Lower leg skin (tissue), 4 donors: ENCODE measurements at regions not wholly inside any gene's neighbourhood (a gene's known extent, or its start where the extent isn't known, plus 50 kb on each side); places are given as distances from the start of the nearest gene placed in this dataset.

Source experiments
- DNase-seq, 2 donors: peaks; one replicate each; pipeline ENCODE4 v3.0.0-alpha.2; 2019; ENCODE audit warnings: low spot score in 2 of 2
- H3K4me3 ChIP-seq: fragments of 200-600 bp; sonication (generic); 2 replicates; pipeline ENCODE4 v1.5.1; 2017; ENCODE audit warnings: mild to moderate bottlenecking, low read depth; ENCODE audit not compliant: poor library complexity, severe bottlenecking
- POLR2A ChIP-seq, 2 donors: fragments of 450-650 bp; IDR thresholded peaks; one replicate each; pipeline ENCODE4 v1.6.1; 2016 to 2017; ENCODE audit warnings: antibody characterized with exemption in 2 of 2, mild to moderate bottlenecking in 1 of 2, moderate library complexity in 1 of 2
- WGBS, 2 donors: methylation state at CpG; one replicate each; pipeline ENCODE4 v1.1.5; 2018; 5-methylcytosine and 5-hydroxymethylcytosine counted together
- intact Hi-C: fragments of 100-400 bp; cut with DNase I; formaldehyde crosslinking; loops from one replicate; pipeline ENCODE4 v1.15.0; 2023; ENCODE audit warnings: low total_unique reads
- TF ChIP-seq, protein P1 (sequence below), 3 donors: fragments of 450-650 bp; IDR thresholded peaks; one replicate each; pipeline ENCODE4 v1.5.1; 2016; ENCODE audit warnings: antibody characterized with exemption in 3 of 3, mild to moderate bottlenecking in 3 of 3, moderate library complexity in 2 of 3

DNA sequence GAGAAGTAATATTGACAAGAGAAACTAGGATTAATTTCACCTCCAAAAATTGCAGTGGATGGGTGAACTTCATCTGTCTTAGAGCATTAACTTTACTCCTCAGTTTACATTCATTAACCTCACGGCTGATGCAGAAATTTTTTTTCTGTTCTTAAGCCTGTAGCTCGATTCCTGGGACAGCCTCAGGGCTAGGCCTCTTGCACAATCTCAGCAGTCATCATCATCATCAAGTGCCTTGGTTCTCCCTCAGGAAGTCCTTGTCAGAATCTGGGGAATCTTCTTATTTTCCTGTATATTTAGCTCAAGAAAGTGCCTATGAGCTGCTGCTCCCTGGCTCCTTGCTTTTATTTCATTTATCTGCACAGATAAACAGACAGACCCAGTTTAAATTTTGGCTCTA, 1272.2 kb upstream of the LRRTM1 start:
- intact Hi-C loops = no loop called here
- no peak for TF ChIP-seq POLR2A (IDR thresholded peaks at IDR 0.05)
- TF ChIP-seq, protein P1, sequence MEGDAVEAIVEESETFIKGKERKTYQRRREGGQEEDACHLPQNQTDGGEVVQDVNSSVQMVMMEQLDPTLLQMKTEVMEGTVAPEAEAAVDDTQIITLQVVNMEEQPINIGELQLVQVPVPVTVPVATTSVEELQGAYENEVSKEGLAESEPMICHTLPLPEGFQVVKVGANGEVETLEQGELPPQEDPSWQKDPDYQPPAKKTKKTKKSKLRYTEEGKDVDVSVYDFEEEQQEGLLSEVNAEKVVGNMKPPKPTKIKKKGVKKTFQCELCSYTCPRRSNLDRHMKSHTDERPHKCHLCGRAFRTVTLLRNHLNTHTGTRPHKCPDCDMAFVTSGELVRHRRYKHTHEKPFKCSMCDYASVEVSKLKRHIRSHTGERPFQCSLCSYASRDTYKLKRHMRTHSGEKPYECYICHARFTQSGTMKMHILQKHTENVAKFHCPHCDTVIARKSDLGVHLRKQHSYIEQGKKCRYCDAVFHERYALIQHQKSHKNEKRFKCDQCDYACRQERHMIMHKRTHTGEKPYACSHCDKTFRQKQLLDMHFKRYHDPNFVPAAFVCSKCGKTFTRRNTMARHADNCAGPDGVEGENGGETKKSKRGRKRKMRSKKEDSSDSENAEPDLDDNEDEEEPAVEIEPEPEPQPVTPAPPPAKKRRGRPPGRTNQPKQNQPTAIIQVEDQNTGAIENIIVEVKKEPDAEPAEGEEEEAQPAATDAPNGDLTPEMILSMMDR (IDR thresholded peaks at IDR 0.05) = no peak
- WGBS, 2 donors = 51 to 56% methylated on average over 2 of the region's 2 CpGs

GRCh38 chr2:81551040-81551634, 1246.6 kb upstream of the LRRTM1 start:
- TF ChIP-seq POLR2A (IDR thresholded peaks at IDR 0.05) = no peak
- TF ChIP-seq, protein P1 (IDR thresholded peaks at IDR 0.05) = no peak
- H3K4me3 ChIP-seq = no peak overlapping the region
- intact Hi-C loops = no loop called here
- 66 to 67% methylated on average over 3 of the region's 3 CpGs for WGBS, 2 donors
- no peak for DNase-seq

More for the DNA sequence above, 1272.2 kb upstream of the LRRTM1 start:
- DNase-seq = no peak
- H3K4me3 ChIP-seq = no peak overlapping the region

GRCh38 chr2:81550277-81550676, 1245.7 kb upstream of the LRRTM1 start:
- H3K4me3 ChIP-seq = no peak overlapping the region
- intact Hi-C loops = no loop called here
- WGBS, 2 donors = 78 to 88% methylated on average over 3 of the region's 3 CpGs
- no peak for TF ChIP-seq POLR2A (IDR thresholded peaks at IDR 0.05)
- TF ChIP-seq, protein P1 (IDR thresholded peaks at IDR 0.05) = no peak
- no peak for DNase-seq

DNA sequence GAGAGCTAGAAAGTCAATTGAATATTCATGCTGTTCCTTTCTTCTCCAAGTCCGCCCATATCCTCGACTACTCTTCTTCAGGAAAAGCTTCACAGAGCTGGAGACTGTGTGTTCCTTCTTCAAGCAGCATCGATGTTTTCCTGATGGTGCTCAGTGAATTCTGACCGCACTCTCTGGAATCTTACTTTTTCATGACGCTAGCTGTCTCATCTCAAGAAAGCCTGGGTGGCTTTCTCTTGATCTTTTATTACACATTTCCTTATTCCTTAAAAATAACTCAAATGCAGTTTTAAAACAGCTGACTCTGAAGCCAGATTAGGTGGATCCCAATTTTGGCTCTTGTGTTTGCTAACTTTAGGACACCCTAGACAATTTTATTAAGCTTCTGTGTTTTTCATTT, 1245.1 kb upstream of the LRRTM1 start:
- intact Hi-C loops = no loop called here
- WGBS, 2 donors = 70 to 83% methylated on average over 5 of the region's 5 CpGs
- DNase-seq = no peak
- no peak overlapping the region for H3K4me3 ChIP-seq
- TF ChIP-seq, protein P1 (IDR thresholded peaks at IDR 0.05) = no peak
- TF ChIP-seq POLR2A (IDR thresholded peaks at IDR 0.05) = no peak

DNA sequence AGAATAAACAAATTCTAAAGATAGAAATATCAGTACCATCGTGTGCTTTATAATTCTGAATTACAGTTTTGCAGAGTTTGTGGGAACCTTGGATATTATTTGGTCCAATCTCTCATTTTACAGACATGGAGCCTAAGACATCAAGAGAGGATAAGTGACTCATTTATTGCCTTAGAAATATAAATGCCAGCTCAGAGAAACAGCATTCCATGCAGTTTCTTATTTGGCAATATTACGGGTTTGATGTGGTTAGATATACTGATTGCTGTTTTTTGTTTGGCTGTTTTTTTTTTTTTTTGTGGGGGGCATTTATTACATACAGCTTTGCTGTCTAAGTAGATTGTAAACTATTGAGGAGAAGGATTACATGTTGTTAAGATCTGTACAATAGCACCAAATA, 1241.1 kb upstream of the LRRTM1 start:
- WGBS, 2 donors = 84% methylated on average over 2 of the region's 2 CpGs
- no peak for TF ChIP-seq POLR2A (IDR thresholded peaks at IDR 0.05)
- TF ChIP-seq, protein P1 (IDR thresholded peaks at IDR 0.05) = no peak
- intact Hi-C loops = no loop called here
- no peak for DNase-seq
- no peak overlapping the region for H3K4me3 ChIP-seq

GRCh38 chr2:81542119-81542518, 1237.6 kb upstream of the LRRTM1 start:
- intact Hi-C loops = no loop called here
- TF ChIP-seq, protein P1 (IDR thresholded peaks at IDR 0.05) = no peak
- TF ChIP-seq POLR2A (IDR thresholded peaks at IDR 0.05) = no peak
- no peak overlapping the region for H3K4me3 ChIP-seq
- WGBS, 2 donors = 78 to 87% methylated on average over 1 of the region's 1 CpG
- no peak for DNase-seq
